ENCODE measurements at regions not wholly inside any gene's neighbourhood (a gene's known extent, or its start where the extent isn't known, plus 50 kb on each side); places are given as distances from the start of the nearest gene placed in this dataset.
A peak's percentile ranks its signal among the peaks of the same experiment; 100 is the strongest.
"Not testable (repeated sequence)": the region's sequence is repeated elsewhere in the genome, so short reads cannot be mapped to it uniquely, and the experiment has no call there.

DNA sequence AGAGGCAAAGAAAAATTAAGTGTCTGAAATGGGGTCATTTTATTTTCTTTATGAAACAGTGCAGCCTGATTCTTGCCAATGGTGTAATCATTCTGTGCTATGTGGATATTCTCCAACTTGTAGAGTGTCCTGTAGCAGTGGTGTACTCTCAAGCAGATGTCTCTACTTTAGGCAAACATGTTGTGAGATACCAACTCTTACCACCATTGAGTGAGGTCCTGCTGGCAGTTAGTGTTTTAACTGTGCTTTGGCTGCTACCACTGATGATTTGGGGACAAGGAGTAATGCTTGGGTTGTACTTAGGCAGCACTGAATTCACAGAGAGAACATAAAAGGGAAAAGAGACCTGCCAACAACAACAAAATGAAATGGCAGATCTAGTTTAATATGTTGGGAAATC, 122.5 kb downstream of the APIP start:
- no peak for DNase-seq

DNA sequence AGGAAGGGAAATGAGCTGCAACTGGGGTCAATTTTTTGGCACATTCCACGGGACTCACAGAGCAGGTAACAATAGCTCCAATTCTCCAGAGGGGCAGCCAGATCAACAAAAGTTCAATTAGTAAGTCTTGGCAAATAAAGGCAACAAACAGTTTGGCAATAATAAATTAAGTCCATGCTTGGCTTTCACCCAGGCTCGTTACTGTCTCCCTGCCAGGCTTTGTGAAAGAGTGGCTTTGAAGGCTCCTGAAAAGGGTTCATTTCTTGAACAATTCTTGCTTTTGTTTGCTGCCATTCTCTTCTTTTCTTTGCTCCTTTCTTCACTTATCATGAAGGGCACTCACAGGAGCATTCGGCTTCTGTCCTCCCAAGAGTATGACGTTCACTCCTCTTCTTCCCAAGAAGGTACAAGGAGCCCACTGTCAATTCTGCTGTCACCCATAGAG, 123.3 kb downstream of the APIP start:
- peak; percentile 23 for DNase-seq

DNA sequence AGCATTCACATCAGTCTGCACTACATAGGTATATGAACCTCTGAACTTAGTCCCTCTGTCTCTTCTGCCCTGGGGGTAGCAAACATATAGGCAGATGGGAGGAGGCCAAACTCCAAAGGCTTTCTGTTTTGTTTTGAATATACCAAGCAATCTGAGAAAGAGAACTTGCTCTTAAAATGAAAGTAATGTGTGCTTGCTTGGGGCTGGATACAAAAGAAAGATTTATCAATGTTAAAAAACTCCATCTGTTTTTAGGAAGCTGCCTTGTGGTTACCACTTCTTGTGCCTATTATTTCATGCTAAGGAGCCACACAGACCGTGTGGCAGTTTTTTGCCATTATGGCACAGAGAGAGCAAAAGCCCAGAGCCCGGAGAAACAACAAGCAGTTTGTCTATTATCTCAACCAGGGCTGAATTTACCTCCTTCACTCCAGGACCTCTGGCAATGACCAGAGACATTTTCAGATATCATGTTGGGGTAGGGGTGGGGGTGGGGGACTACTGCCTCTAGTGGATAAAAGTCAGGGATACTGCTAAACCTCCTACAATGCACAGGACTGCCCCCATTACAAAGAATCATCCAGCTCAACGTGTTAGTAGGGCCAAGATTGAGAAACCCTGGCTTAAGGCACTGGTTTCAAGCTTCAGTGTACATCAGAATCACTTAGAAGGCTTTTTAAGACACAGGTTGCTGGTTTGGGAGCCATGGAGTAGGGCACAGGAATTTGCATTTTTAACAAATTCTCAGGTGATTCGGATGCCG, 124.2 kb downstream of the APIP start:
- DNase-seq = no peak

DNA sequence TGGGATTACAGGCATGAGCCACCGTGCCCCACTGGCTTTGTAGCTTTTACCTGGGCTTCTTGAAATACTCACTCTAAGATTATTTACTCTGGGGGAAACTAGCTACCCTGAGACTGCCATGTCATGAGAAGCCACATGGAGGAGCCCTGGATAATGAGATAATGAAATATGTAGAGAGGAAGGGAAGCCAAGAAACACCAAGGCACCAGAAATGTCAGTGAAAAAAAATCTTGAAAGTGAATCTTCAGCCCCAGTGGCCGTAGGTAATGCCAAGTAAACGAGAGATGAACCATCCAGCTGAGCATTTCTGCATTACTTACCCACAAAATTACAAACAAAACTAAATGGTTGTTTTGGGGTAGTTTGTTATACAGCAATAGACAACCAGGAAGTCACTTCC, 125.6 kb downstream of the APIP start:
- no peak for DNase-seq

DNA sequence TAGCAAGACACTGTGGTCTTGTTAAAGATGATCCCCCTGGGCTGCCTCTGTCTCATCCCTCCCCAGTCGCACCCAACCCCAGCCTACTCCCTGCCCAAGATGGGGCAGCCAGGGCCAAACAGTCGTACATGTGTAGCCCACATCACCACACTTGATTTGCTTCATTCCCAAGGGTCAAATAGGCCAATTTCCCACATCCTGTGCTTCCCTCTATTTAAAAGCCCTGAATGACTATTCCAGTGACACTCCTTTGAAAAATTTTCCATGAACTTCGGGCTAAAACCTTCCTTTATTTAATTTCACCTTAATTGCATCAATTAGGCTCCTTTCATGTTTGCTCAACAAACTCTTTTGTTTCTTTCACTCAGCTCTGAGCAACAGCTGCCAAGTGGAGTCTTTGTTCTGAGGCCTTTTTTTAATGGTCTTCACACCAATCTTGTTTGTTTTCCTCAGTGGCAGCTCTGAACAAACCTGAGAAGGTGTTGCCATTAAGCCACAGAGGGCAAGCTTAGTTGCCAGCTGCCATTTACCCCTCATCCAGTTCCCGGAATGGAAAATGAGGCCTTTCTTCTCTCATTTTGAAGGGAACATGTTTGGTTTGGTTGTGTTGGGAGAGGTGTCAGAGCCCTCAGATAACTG, 126.9 kb downstream of the APIP start:
- DNase-seq = peak; percentile 57

DNA sequence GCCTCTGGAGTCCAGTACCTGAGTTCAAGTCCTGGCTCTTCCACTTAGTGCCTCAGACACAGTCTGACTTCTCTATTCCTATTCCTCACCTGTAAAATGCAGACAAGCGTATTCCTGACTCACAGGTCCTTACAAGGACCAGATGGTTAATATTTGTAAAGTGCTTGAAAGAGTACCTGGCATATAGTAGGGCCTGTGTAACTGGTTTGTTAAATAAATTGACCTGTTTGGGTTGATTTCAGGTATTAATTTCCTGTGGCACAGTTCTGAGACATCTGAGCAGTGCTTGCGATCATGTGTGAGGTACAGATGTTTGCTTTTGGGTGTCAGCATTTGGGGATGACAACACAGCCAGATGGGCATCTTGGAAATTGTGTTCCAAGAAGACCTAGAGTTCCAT, 127.5 kb downstream of the APIP start:
- peak; percentile 65 for DNase-seq

DNA sequence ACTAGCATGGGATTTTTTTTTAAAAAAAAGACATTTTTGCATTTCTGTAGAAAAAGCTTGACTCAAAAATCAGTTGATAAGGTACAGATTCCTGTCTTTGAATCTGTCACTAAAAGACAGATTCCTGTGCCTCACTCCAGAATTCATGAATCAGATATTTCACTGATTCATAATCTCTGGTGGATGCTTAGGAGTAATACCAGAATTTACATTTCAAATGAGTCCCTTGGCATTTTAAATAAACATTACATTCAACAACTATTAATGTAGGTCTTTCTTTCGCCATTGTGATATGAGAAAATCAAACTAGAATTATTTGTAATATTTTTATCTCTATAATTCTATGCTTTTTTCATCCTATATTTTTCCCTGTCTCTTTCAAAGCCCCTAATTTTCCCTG, 128.3 kb downstream of the APIP start:
- no peak for DNase-seq

DNA sequence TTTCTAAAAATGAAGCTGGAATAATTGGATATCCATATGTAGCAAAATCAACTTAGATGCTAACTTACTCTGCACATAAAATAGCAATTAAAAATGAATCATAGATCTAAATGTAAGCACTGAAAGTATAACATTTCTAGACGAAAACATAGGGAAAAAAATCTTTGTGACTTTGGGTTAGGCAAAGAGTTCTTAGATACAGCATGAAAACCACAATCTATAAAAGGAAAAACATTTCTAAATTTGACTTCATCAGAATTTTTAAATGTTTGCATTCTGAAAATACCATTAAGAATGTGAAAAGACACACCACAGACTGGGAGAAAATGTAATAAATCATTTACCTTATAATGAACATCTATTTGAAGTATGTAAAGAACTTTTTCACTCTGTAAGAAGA, 128.8 kb downstream of the APIP start:
- no peak for DNase-seq

DNA sequence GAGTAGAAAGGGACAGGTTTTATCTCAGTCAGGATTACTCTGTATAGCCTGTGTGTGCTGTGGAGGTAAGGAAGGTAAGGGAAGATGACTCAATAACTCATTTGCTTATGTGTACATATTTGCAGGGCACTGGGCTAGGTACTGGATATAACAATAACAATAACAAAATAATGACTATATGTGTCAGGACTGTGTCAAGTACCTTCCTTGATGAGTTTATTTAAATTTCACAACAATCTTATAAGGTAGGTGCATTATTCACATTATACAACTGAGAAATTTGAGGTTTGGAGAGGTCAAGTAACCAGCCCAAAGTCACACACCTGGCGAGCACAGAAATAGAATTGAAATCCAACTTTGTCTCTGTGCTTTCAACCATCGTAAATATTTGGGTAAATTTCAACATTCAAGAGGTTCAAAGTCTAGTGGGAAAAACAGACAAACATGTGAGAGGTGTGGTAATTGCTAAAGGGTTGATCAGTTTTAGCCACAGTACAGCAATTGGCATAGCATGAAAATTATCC, 131.8 kb downstream of the APIP start:
- DNase-seq = no peak

DNA sequence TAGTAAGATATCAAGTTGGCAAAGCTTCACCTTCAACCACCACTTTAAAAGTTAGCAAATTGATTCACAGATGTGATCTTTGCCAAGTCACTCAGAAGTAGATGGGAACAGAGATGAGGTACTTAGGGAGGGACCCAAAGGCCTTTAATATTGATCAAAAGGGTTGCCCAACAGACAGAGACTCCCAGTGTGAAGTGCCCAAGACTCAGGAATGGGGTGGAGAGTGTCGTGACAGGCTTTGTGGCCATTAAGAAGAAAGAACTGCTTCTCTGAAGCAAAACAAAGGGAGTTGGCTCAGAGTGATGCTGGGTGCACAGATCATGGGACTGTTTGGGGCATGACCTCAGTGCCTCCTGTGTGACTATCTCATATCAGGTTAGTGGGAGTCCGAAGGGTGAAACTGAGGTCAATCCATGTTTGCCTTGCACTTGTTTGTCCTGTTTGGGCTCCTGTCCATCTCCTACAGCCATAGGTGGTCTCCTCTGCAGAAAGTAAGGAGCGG, 132.3 kb downstream of the APIP start:
- DNase-seq = no peak

DNA sequence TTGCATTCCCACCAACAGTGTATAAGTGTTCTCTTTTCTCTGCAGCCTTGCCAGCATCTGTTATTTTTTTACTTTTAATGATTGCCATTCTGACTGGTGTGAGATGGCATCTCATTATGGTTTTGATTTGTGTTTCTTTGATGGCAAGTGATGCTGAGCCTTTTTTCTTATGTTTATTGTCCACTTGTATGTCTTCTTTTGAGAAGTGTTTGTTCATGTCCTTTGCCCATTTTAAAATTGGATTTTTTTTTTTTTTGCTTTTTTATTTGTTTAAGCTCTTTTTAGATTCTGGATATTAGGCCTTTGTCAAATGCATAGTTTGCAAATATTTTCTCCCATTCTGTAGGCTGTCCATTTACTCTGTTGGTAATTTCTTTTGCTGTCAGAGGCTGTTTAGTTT, 134.4 kb downstream of the APIP start:
- not testable (repeated sequence) for DNase-seq

DNA sequence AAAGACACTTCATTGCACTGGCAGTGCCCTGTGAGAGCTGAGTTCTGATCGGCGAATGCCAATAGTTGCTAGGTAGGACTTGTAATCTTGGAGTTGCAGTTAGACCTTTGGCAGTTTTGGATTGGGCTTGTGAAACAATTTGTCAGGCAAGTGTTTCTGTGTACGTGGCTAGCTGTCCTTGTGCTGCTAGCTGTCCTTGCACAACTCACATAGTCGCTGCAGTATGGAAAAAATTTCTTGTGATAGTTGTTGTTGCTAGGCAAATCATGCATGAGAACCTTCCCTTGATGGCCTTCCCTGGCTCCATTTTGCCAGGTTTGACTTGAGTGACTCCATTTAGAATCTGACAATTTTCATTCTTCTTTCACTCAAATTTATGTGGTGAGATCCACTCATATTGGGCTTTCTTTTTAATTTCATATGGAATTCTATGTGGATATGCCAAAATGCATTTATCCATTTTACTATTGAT, 140.7 kb downstream of the APIP start:
- no peak for DNase-seq

DNA sequence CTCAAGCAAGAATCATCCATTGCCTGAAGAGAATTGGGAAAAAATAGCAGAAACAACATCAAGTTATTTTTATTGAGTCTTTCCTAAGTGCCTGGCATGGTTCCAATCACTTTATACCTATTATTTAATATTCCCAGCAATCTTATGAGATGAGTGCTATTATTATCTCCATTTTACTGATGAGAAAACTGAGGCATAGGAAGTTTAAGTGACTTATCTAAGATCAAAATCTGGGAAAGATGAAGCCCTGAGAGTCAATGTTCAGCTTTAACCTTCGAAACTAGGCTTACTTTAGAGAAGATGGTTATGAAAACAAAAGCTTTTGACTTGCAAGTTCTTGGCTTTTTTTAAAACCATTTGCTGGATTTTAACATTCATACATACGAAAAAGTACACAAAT, 141.6 kb downstream of the APIP start:
- DNase-seq = no peak

DNA sequence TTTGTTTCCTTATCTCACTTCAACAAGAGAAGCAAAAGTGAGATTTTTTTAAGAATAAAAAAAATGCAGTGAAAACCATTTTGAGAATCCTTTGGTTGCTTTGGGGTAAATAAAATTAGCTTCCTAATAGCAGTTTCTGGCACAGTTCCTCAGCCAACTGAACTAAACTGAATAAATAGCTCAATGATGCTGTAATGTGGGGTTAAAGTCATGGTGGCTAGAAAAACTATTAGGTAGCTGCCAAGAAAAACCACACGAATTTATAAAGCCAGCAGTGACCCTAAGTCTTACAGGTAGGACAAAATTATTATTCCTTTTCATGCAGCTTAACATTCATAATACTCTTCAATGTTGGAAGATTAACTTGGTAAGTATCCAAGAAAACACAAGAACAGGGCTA, 142.4 kb downstream of the APIP start:
- DNase-seq = no peak

DNA sequence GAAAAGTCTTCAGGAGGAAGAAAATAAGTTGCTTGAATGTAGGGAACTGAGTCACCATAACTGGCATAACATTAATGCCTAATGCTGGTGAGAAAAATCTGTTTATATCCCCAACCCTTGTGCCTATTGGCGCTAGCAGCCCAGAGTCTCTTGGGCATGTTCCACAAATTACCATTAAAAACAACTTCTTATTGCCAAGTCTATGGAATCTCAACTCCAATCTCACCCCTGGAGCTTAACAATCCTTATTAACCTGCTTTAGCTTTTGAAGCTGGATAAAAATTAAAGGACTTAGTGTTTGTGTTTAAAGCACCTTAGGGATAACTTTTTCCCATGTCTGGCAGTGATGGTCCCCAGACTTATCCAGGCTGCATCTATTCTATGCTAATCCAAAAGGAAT, 143.0 kb downstream of the APIP start:
- no peak for DNase-seq

DNA sequence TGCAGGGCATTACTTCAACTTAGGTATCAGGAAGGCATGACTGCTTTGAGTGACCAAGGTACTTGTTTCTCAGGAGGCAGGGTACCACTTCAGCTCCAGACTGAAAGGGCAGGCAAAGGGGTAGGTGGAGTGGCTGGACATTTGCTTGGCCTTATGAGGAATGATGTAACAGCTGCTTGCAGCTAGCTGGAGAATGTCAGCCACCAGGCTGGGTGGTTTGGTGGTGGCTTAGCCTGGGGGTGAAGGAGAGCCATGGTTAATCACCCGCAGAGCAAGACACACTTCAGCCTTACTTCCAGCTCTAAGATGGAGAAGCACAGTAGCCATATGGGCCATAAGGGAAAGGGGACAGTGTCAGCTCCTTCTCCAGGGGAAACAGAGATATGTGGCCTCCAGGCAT, 146.1 kb downstream of the APIP start:
- DNase-seq = no peak

DNA sequence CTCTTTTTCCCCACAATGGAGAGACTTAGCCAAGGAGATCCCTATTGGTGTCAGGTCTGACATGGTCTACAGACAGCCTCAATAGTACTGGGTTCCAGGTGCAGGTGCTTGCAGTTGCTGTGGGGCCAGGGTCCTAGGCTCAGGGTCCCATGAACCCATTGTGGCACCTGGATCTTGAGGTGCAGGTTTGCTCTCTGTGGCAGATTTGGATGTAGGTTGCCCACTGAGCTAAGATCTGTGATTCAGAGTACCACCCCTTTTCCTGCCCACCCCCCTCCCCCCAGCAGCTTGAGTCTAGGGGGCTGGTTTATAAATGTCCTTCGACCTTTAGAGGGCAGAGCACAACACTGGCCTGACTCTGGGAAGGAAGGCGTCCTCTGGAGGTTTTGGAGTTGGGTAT, 147.0 kb downstream of the APIP start:
- DNase-seq = no peak

DNA sequence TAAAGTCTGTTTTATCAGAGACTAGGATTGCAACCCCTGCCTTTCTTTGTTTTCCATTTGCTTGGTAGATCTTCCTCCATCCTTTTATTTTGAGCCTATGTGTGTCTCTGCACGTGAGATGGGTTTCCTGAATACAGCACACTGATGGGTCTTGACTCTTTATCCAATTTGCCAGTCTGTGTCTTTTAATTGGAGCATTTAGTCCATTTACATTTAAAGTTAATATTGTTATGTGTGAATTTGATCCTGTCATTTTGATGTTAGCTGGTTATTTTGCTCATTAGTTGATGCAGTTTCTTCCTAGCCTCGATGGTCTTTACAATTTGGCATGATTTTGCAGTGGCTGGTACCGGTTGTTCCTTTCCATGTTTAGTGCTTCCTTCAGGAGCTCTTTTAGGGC, 141.7 kb downstream of the EHF start:
- DNase-seq = not testable (repeated sequence)

DNA sequence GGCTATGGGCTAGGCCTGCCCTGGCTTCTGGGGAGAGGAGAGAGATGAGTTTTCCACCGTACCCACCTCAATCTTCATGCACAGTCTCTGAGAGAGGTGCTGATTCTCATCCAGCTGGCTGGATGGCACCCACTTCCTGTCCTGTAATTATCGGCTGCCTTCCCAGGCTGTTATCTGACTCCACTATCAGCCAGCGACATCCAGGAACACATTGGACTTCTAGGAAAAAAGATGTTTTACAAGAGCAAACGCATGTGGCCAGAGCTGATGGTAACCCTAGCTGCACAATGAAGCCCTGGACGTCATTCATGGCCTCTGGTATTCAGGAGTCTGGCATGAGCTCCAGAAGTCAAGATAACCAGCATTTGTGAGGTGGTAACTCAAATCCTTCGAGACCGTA, 137.4 kb downstream of the EHF start:
- peak; percentile 28 for DNase-seq

DNA sequence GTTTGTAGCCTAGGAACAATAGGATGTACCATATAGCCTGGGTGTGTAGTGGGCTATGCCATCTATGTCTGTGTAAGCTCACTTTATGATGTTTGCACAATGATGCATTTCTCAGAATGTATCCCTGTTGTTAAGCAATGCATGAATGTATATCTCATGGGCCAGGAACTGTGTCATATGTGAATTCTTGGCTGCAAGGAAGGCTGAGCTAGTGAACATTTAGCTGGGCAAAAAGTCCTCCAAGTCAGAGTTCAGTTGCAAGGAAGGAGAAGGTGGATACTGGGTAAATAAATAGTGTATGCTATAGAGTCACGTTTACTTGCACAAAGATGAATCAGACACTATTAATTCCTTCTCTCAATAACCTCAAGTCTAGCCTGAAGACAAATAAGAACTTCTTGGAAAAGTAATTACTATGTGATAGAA, 136.1 kb downstream of the EHF start:
- DNase-seq = no peak

DNA sequence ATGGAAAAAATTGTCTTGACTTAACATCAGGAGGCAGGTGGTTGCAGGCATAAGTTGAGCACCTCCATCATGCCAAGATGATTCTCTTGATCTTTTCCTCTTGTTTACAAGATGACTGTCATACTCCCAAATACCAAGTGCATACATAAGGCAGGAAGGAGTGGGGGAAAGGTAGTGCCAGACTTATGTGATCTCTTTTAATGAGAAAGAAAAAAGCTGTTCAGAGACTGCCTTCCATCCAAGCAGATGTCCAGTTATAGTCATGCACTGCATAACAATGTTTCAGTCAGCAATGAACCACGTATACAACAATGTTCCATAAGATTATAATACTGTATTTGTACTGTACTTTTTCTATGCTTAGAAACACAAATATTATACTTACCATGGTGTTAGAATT, 135.7 kb downstream of the EHF start:
- no peak for DNase-seq

DNA sequence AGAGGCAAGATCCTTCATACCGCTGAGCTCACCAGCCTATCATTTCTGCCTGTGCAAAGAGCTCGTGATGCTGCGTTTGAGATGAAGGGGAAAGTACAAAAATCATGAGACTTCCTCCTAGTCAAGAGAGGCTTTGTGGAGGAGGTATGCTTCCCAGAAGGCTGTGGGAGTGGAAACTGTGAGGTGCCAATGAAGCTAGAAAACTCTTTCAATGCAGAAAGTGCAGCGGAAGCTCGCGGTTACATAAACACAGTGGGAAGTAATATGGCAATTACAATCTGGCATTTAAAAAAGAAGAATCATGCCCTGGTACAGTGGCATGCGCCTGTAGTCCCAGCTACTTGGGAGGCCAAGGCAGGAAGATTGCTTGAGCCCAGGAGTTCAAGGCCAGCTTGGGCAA, 134.8 kb downstream of the EHF start:
- no peak for DNase-seq

DNA sequence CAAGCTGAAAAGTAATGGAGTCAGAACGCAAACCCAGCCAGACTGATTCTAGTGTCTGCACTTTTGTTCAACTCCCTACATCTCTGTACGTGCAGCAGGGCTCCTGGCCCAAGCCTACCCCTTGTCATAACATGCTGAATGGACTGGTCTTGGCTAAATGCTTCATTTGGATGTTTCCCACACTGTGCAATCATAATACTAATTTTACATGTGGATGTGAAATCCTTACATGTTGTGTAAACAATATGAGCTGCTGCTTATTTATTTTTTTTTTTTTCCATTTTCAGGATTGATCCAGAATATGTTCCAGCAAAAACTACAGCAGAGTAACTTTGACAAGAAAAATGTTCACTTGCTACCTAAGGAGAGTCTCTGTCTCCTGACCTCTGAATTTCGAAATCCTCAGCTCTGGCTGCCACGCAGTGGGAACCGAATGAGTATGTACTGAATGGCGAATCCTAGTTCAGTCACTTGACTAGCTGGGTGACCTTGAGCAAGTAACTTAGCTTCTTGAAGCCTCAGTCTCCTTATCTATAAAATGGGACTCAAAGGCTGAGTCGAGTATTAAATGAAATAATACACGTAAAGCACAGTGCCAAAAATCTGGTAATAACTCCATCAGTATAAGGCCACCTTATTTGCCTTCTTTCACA, 133.4 kb downstream of the EHF start:
- no peak for DNase-seq
